Sigmoid colon (tissue), 6 donors: ENCODE measurements at regions not wholly inside any gene's neighbourhood (a gene's known extent, or its start where the extent isn't known, plus 50 kb on each side); places are given as distances from the start of the nearest gene placed in this dataset.

Experiments
- DNase-seq: peaks from one replicate; pipeline ENCODE4 v3.0.0-alpha.2; 2019
- H3K27ac ChIP-seq, 4 donors: fragments of 200-600 bp; sonication (generic); one replicate each; pipeline ENCODE4 v1.5.1; 2016 to 2019; ENCODE audit warnings: mild to moderate bottlenecking in 1 of 4
- H3K27me3 ChIP-seq, 3 donors: fragments of 200-600 bp; sonication (generic); one replicate each; pipeline ENCODE4 v1.5.1; 2019; ENCODE audit warnings: mild to moderate bottlenecking in 1 of 3
- H3K36me3 ChIP-seq, 4 donors: fragments of 200-600 bp; sonication (generic); one replicate each; pipeline ENCODE4 v1.5.1; 2016 to 2019
- H3K4me1 ChIP-seq, 4 donors: fragments of 200-600 bp; sonication (generic); one replicate each; pipeline ENCODE4 v1.5.1; 2017 to 2019
- H3K4me3 ChIP-seq, 4 donors: fragments of 200-600 bp; sonication (generic); one replicate each; pipeline ENCODE4 v1.5.1; 2017 to 2019; ENCODE audit warnings: mild to moderate bottlenecking in 2 of 4, moderate library complexity in 1 of 4
- H3K9me3 ChIP-seq, 4 donors: fragments of 200-600 bp in 3 of 4; sonication (generic) in 3 of 4; one replicate each; pipeline versions ENCODE4 v1.5.1 to v1.6.1; 2013 to 2019
- CTCF ChIP-seq, 4 experiments: fragments of 450-650 bp in 3 of 4; fragments of 200-600 bp in 1 of 4; IDR thresholded peaks; one replicate each; pipeline ENCODE4 v1.5.1; 2016 to 2019; ENCODE audit warnings: antibody characterized with exemption in 4 of 4, mild to moderate bottlenecking in 3 of 4, moderate library complexity in 2 of 4
- EP300 ChIP-seq, 4 donors: sonication (generic); formaldehyde crosslinking; IDR thresholded peaks; one replicate each; pipeline ENCODE4 v1.6.1; 2017; ENCODE audit warnings: antibody characterized with exemption in 4 of 4
- POLR2A ChIP-seq, 2 donors: fragments of 450-650 bp; IDR thresholded peaks; one replicate each; pipeline ENCODE4 v1.6.1; 2016; ENCODE audit warnings: antibody characterized with exemption in 2 of 2, mild to moderate bottlenecking in 2 of 2, moderate library complexity in 2 of 2
- POLR2AphosphoS5 ChIP-seq, 4 donors: sonication (generic); formaldehyde crosslinking; IDR thresholded peaks; one replicate each; pipeline ENCODE4 v1.6.1; 2017; ENCODE audit warnings: antibody characterized with exemption in 4 of 4
- WGBS, 2 donors: extraction: QIAGEN DNeasy Blood & Tissue Kit; methylation state at CpG; one replicate each; pipeline ENCODE4 v1.1.7; 2013; 5-methylcytosine and 5-hydroxymethylcytosine counted together
- intact Hi-C: fragments of 100-400 bp; cut with DNase I; formaldehyde crosslinking; loops from one replicate; pipeline ENCODE4 v1.15.1; 2023
- donor health status: healthy with polysubstance abuse.
- donor health status: healthy.

- Histone ChIP-seq H3K4me1 (no peaks in the 10 kb centered on the region), H3K4me3 (no peak overlapping the region), H3K27me3 (no peaks in the 10 kb centered on the region), H3K36me3 (no peaks in the 10 kb centered on the region), H3K27ac (no peak overlapping the region), H3K9me3 (no peaks in the 10 kb centered on the region)
- intact Hi-C loops, result no loop called here
- no peak for DNase-seq
- TF ChIP-seq POLR2A (IDR thresholded peaks at IDR 0.05) (no peak), EP300 (IDR thresholded peaks at IDR 0.05) (no peak), POLR2AphosphoS5 (IDR thresholded peaks at IDR 0.05) (no peak), CTCF (IDR thresholded peaks at IDR 0.05) (no peak)
- WGBS, 2 donors, result 92 to 99% methylated on average over 1 of the region's 1 CpG
These were observed 858.7 kb downstream of the ROBO2 start for GRCh38 chr3:77898621-77899020.

- DNase-seq, result no peak
- no peak for TF ChIP-seq CTCF (IDR thresholded peaks at IDR 0.05)
- TF ChIP-seq EP300 (IDR thresholded peaks at IDR 0.05), result no peak
- TF ChIP-seq POLR2A (IDR thresholded peaks at IDR 0.05), result no peak
- no peak for TF ChIP-seq POLR2AphosphoS5 (IDR thresholded peaks at IDR 0.05)
- no peaks in the 10 kb centered on the region for H3K9me3 ChIP-seq
- WGBS, 2 donors, result 43 to 74% methylated on average over 1 of the region's 1 CpG
- H3K4me3 ChIP-seq, result no peak overlapping the region
- no peaks in the 10 kb centered on the region for H3K27me3 ChIP-seq
- intact Hi-C loops, result no loop called here
- H3K36me3 ChIP-seq, result no peaks in the 10 kb centered on the region
- no peak overlapping the region for H3K27ac ChIP-seq
- H3K4me1 ChIP-seq, result no peaks in the 10 kb centered on the region
These were observed 862.8 kb downstream of the ROBO2 start for GRCh38 chr3:77902675-77903074.

- intact Hi-C loops, result no loop called here
- no peak overlapping the region for H3K4me3 ChIP-seq
- WGBS, 2 donors, result 91 to 94% methylated on average over 3 of the region's 3 CpGs
These were observed 866.3 kb downstream of the ROBO2 start for GRCh38 chr3:77906102-77906709.

GRCh38 chr3:77913524-77914174 lies 873.8 kb downstream of the ROBO2 start:
- WGBS, 2 donors, result 74 to 82% methylated on average over 3 of the region's 3 CpGs
- Histone ChIP-seq H3K27me3 (no peaks in the 10 kb centered on the region), H3K4me1 (no peaks in the 10 kb centered on the region), H3K27ac (no peak overlapping the region), H3K9me3 (no peaks in the 10 kb centered on the region), H3K4me3 (no peak overlapping the region), H3K36me3 (no peaks in the 10 kb centered on the region)
- no peak for DNase-seq
- intact Hi-C loops, result no loop called here
- TF ChIP-seq POLR2A (IDR thresholded peaks at IDR 0.05), result no peak
- no peak for TF ChIP-seq POLR2AphosphoS5 (IDR thresholded peaks at IDR 0.05)
- TF ChIP-seq CTCF (IDR thresholded peaks at IDR 0.05), result no peak
- no peak for TF ChIP-seq EP300 (IDR thresholded peaks at IDR 0.05)

More at GRCh38 chr3:77906102-77906709, 866.3 kb downstream of the ROBO2 start:
- no peaks in the 10 kb centered on the region for H3K36me3 ChIP-seq
- H3K9me3 ChIP-seq, result no peaks in the 10 kb centered on the region
- H3K4me1 ChIP-seq, result no peaks in the 10 kb centered on the region
- TF ChIP-seq EP300 (IDR thresholded peaks at IDR 0.05) (no peak), POLR2AphosphoS5 (IDR thresholded peaks at IDR 0.05) (no peak), POLR2A (IDR thresholded peaks at IDR 0.05) (no peak), CTCF (IDR thresholded peaks at IDR 0.05) (no peak)
- no peak overlapping the region for H3K27ac ChIP-seq
- H3K27me3 ChIP-seq, result no peaks in the 10 kb centered on the region
- no peak for DNase-seq
